Gastrocnemius medialis (tissue), 4 donors: ENCODE measurements at regions not wholly inside any gene's neighbourhood (a gene's known extent, or its start where the extent isn't known, plus 50 kb on each side); places are given as distances from the start of the nearest gene placed in this dataset.

Source experiments
- ATAC-seq, 2 donors: fragments of 150-250 bp; one replicate each; pipeline ENCODE4 v1.9.1; 2016
- DNase-seq, 2 donors: peaks; one replicate each; pipeline ENCODE4 v3.0.0-alpha.2; 2019
- H3K27ac ChIP-seq, 4 donors: fragments of 200-600 bp; sonication (generic); 1 replicate in 1 of 4; 2 replicates in 3 of 4; pipeline ENCODE4 v1.5.1; 2016 to 2018; ENCODE audit warnings: mild to moderate bottlenecking in 2 of 4, moderate library complexity in 1 of 4
- H3K27me3 ChIP-seq, 3 donors: fragments of 200-600 bp; sonication (generic) in 2 of 3; 1 replicate in 1 of 3; 2 replicates in 2 of 3; pipeline versions ENCODE4 v1.5.1 to v1.6.0; 2016 to 2019; ENCODE audit warnings: mild to moderate bottlenecking in 1 of 3, moderate library complexity in 1 of 3
- H3K36me3 ChIP-seq, 2 donors: fragments of 200-600 bp; sonication (generic) in 1 of 2; one replicate each; pipeline ENCODE4 v1.5.1; 2017 to 2018
- H3K4me1 ChIP-seq, 2 donors: fragments of 200-600 bp; sonication (generic) in 1 of 2; one replicate each; pipeline ENCODE4 v1.5.1; 2016 to 2017; ENCODE audit warnings: mild to moderate bottlenecking in 2 of 2
- H3K4me3 ChIP-seq, 4 donors: fragments of 200-600 bp; sonication (generic) in 3 of 4; 1 replicate in 1 of 4; 2 replicates in 3 of 4; pipeline ENCODE4 v1.5.1; 2016 to 2019; ENCODE audit warnings: mild to moderate bottlenecking in 2 of 4
- H3K9me3 ChIP-seq, 3 donors: fragments of 200-600 bp; sonication (generic) in 2 of 3; 1 replicate in 1 of 3; 2 replicates in 2 of 3; pipeline ENCODE4 v1.5.1; 2016 to 2019
- POLR2A ChIP-seq, 2 donors: fragments of 450-650 bp; IDR thresholded peaks; one replicate each; pipeline ENCODE4 v1.6.1; 2017; ENCODE audit warnings: antibody characterized with exemption in 2 of 2, mild to moderate bottlenecking in 2 of 2, moderate library complexity in 2 of 2
- in situ Hi-C, 4 donors: fragments of 200-750 bp; cut with MboI; loops; one replicate each; pipeline versions ENCODE4 v1.15.0 to v1.8.0; 2017; ENCODE audit warnings: low sequenced_read_pairs in 4 of 4
- intact Hi-C: fragments of 100-400 bp; cut with DNase I; formaldehyde crosslinking; loops from one replicate; pipeline ENCODE4 v1.15.1; 2023; ENCODE audit warnings: low total_unique reads
- TF ChIP-seq, protein P1 (sequence below), 5 experiments: fragments of 450-650 bp in 3 of 5; fragments of 200-600 bp in 2 of 5; sonication (generic) in 2 of 5; IDR thresholded peaks in 4 of 5; conservative IDR thresholded peaks in 1 of 5; 1 replicate in 4 of 5; 2 replicates in 1 of 5; pipeline ENCODE4 v1.5.1; 2016 to 2019; ENCODE audit warnings: antibody characterized with exemption in 5 of 5, mild to moderate bottlenecking in 3 of 5, moderate library complexity in 3 of 5

GRCh38 chr15:69664572-69665571 is 212.3 kb downstream of the RPLP1 start:
- DNase-seq (no peak), ATAC-seq (no peak)
- Histone ChIP-seq H3K36me3 (no peaks in the 10 kb centered on the region), H3K4me3 (no peak overlapping the region), H3K9me3 (no peaks in the 10 kb centered on the region), H3K27ac (no peak overlapping the region), H3K4me1 (no peaks in the 10 kb centered on the region), H3K27me3 (no peaks in the 10 kb centered on the region)
- intact Hi-C loops, result no loop called here
- no peak for TF ChIP-seq POLR2A (IDR thresholded peaks at IDR 0.05)
- TF ChIP-seq, protein P1, sequence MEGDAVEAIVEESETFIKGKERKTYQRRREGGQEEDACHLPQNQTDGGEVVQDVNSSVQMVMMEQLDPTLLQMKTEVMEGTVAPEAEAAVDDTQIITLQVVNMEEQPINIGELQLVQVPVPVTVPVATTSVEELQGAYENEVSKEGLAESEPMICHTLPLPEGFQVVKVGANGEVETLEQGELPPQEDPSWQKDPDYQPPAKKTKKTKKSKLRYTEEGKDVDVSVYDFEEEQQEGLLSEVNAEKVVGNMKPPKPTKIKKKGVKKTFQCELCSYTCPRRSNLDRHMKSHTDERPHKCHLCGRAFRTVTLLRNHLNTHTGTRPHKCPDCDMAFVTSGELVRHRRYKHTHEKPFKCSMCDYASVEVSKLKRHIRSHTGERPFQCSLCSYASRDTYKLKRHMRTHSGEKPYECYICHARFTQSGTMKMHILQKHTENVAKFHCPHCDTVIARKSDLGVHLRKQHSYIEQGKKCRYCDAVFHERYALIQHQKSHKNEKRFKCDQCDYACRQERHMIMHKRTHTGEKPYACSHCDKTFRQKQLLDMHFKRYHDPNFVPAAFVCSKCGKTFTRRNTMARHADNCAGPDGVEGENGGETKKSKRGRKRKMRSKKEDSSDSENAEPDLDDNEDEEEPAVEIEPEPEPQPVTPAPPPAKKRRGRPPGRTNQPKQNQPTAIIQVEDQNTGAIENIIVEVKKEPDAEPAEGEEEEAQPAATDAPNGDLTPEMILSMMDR (IDR thresholded peaks at IDR 0.05 in 4 of 5, conservative IDR thresholded peaks at IDR 0.05 in 1 of 5), result no peak
- in situ Hi-C loops, result no loop called here

DNA sequence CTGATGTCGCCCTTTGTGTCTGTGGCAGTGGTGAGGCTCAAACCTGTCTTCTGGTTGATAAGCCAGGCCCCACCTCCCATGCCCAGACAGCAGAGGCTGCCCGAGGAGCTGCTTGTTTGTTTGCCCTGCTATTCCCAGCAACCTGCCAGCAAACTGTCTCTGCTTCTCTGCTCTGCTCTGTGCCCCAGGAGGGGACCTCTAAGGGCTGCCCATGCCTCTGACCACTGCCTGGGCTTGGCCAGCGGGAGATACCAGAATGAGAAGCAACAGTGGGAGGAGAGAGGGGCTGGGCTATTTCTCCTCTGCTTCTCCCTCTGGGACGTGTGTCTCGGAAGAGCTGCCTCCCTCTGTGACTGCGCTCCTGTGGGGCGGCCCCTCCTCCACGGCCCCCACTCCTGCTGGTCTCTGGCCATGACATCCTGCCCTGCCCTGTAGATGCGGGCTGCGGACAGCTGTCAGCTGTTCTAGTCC is 213.1 kb downstream of the RPLP1 start:
- DNase-seq (no peak), ATAC-seq (no peak)
- intact Hi-C loops, result no loop called here
- Histone ChIP-seq H3K36me3 (no peaks in the 10 kb centered on the region), H3K9me3 (no peaks in the 10 kb centered on the region), H3K27ac (no peak overlapping the region), H3K4me1 (no peaks in the 10 kb centered on the region), H3K27me3 (no peaks in the 10 kb centered on the region), H3K4me3 (no peak overlapping the region)
- in situ Hi-C loops, result no loop called here
- no peak for TF ChIP-seq POLR2A (IDR thresholded peaks at IDR 0.05)
- TF ChIP-seq, protein P1 (IDR thresholded peaks at IDR 0.05 in 4 of 5, conservative IDR thresholded peaks at IDR 0.05 in 1 of 5), result no peak

- in situ Hi-C loops (no loop called here), intact Hi-C loops (no loop called here)
- ATAC-seq (no peak), DNase-seq (no peak)
- no peaks in the 10 kb centered on the region for H3K36me3 ChIP-seq
- no peaks in the 10 kb centered on the region for H3K27me3 ChIP-seq
- H3K4me1 ChIP-seq, result no peaks in the 10 kb centered on the region
- no peak overlapping the region for H3K27ac ChIP-seq
- H3K9me3 ChIP-seq, result no peaks in the 10 kb centered on the region
- no peak overlapping the region for H3K4me3 ChIP-seq
- TF ChIP-seq, protein P1 (IDR thresholded peaks at IDR 0.05 in 4 of 5, conservative IDR thresholded peaks at IDR 0.05 in 1 of 5), result no peak
- TF ChIP-seq POLR2A (IDR thresholded peaks at IDR 0.05), result no peak
Observed at GRCh38 chr15:69666441-69666882, 213.8 kb downstream of the RPLP1 start.

DNA sequence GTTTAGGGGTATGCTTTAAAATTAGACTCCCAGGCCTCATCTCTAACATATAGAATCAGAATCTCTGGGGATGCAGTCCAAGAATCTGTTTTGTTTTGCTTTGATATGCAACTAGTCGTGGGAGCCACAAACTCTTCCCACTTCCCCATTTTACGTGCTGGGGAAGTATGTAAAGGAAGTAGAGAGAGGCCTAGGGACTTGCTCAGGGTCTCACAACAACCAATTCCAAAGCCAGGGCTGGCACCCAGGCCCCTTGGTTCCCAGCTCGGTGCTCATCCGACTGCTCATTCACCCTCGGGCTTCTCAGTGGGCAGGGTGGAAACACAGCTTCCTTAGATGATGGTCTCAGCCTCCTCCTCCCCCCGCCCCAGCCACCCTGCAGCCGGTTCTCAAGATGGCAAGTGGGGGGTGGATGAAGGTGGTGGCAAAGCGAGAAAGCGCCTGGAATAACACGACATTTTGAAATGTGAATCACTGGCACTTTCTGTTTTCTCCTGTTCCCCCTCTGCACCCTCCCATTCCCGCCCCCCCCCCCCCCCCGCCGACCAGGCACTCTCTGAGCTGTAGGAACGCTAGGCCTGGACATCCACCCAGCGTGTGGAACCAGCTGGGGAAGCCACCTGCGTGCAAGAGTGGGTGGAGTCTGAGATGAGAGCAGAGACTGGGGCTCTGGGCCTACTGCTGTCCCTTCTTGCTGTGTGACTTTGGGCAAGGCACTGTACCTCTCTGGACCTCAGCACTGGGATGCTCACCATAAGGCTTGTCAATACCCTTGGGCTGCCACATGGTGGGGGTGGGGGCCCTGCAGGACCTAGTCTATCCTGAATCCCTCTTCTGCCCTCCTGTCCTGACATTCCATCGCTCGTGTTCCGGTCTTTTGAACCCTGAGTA is 214.5 kb downstream of the RPLP1 start:
- DNase-seq, result no peak
- H3K27me3 ChIP-seq, result no peaks in the 10 kb centered on the region
- TF ChIP-seq POLR2A (IDR thresholded peaks at IDR 0.05), result no peak
- TF ChIP-seq, protein P1 (IDR thresholded peaks at IDR 0.05 in 4 of 5, conservative IDR thresholded peaks at IDR 0.05 in 1 of 5), result no peak
- no peak overlapping the region for H3K4me3 ChIP-seq
- no peaks in the 10 kb centered on the region for H3K4me1 ChIP-seq
- intact Hi-C loops (no loop called here), in situ Hi-C loops (no loop called here)
- no peaks in the 10 kb centered on the region for H3K9me3 ChIP-seq
- no peak for ATAC-seq
- no peak overlapping the region for H3K27ac ChIP-seq
- H3K36me3 ChIP-seq, result no peaks in the 10 kb centered on the region
